HG03060 (cell line): ENCODE measurements at regions not wholly inside any gene's neighbourhood (a gene's known extent, or its start where the extent isn't known, plus 50 kb on each side); places are given as distances from the start of the nearest gene placed in this dataset.
"Not testable (repeated sequence)": the region's sequence is repeated elsewhere in the genome, so short reads cannot be mapped to it uniquely, and the experiment has no call there.

Experiments
- ATAC-seq: cut with Tn5 transposase; IDR thresholded peaks from one replicate; pipeline ENCODE4 v1.9.1; 2021; ENCODE audit warnings: low read depth, moderate number of reproducible peaks; ENCODE audit not compliant: unreplicated experiment

- no peak for ATAC-seq
Measured at GRCh38 chr6:105747823-105748405, 338.2 kb upstream of the PRDM1 start.

- ATAC-seq = no peak
Measured at GRCh38 chr6:105746509-105746908, 339.6 kb upstream of the PRDM1 start.

- ATAC-seq = no peak
Measured at GRCh38 chr6:105746130-105746505, 340.0 kb upstream of the PRDM1 start.

- no peak for ATAC-seq
Measured at GRCh38 chr6:105745464-105746129, 340.5 kb upstream of the PRDM1 start.

GRCh38 chr6:105744815-105745214, 341.3 kb upstream of the PRDM1 start:
- no peak for ATAC-seq

GRCh38 chr6:105740946-105741645, 338.2 kb upstream of the PREP start:
- no peak for ATAC-seq

GRCh38 chr6:105739764-105740163, 336.9 kb upstream of the PREP start:
- no peak for ATAC-seq

GRCh38 chr6:105733556-105734162, 330.8 kb upstream of the PREP start:
- no peak for ATAC-seq

- no peak for ATAC-seq
Measured at GRCh38 chr6:105728995-105729394, 326.1 kb upstream of the PREP start.

- ATAC-seq = no peak
Measured at GRCh38 chr6:105726902-105727655, 324.2 kb upstream of the PREP start.

- no peak for ATAC-seq
Measured at GRCh38 chr6:105714846-105715245, 312.0 kb upstream of the PREP start.

GRCh38 chr6:105713474-105714118, 310.7 kb upstream of the PREP start:
- no peak for ATAC-seq

- ATAC-seq = no peak
Measured at GRCh38 chr6:105711216-105711615, 308.3 kb upstream of the PREP start.

- no peak for ATAC-seq
Measured at GRCh38 chr6:105705608-105706007, 302.7 kb upstream of the PREP start.

GRCh38 chr6:105695461-105695860, 292.6 kb upstream of the PREP start:
- no peak for ATAC-seq

- no peak for ATAC-seq
Measured at GRCh38 chr6:105692613-105693215, 289.8 kb upstream of the PREP start.

GRCh38 chr6:105691971-105692370, 289.1 kb upstream of the PREP start:
- ATAC-seq = no peak

- no peak for ATAC-seq
Measured at GRCh38 chr6:105691081-105691480, 288.2 kb upstream of the PREP start.

- no peak for ATAC-seq
Measured at GRCh38 chr6:105688573-105688972, 285.7 kb upstream of the PREP start.

GRCh38 chr6:105686793-105687192, 283.9 kb upstream of the PREP start:
- ATAC-seq = not testable (repeated sequence)
